OCI-LY7 (cell line): ENCODE measurements at regions not wholly inside any gene's neighbourhood (a gene's known extent, or its start where the extent isn't known, plus 50 kb on each side); places are given as distances from the start of the nearest gene placed in this dataset.

Experiments used
- EZH2phosphoT487 ChIP-seq: fragments of 200-600 bp; sonication (generic); IDR thresholded peaks from 2 replicates; pipeline ENCODE4 v1.6.1; 2018; ENCODE audit warnings: low read depth, borderline replicate concordance, mild to moderate bottlenecking, mixed run types, antibody characterized with exemption, low read length, moderate library complexity, mixed read lengths
- TF ChIP-seq, protein P1 (sequence below): fragments of 200-600 bp; sonication (generic); conservative IDR thresholded peaks from 2 replicates; pipeline ENCODE4 v1.5.1; 2014; ENCODE audit warnings: mild to moderate bottlenecking, antibody characterized with exemption, low read length, moderate library complexity, mixed read lengths

GRCh38 chr4:178196751-178197374, 754.6 kb upstream of the AGA start:
- TF ChIP-seq, protein P1, sequence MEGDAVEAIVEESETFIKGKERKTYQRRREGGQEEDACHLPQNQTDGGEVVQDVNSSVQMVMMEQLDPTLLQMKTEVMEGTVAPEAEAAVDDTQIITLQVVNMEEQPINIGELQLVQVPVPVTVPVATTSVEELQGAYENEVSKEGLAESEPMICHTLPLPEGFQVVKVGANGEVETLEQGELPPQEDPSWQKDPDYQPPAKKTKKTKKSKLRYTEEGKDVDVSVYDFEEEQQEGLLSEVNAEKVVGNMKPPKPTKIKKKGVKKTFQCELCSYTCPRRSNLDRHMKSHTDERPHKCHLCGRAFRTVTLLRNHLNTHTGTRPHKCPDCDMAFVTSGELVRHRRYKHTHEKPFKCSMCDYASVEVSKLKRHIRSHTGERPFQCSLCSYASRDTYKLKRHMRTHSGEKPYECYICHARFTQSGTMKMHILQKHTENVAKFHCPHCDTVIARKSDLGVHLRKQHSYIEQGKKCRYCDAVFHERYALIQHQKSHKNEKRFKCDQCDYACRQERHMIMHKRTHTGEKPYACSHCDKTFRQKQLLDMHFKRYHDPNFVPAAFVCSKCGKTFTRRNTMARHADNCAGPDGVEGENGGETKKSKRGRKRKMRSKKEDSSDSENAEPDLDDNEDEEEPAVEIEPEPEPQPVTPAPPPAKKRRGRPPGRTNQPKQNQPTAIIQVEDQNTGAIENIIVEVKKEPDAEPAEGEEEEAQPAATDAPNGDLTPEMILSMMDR, result no peak
- no peak for TF ChIP-seq EZH2phosphoT487
